ENCODE measurements at regions not wholly inside any gene's neighbourhood (a gene's known extent, or its start where the extent isn't known, plus 50 kb on each side); places are given as distances from the start of the nearest gene placed in this dataset.
A peak's percentile ranks its signal among the peaks of the same experiment; 100 is the strongest.

- DNase-seq, result peak in 1 of 10 donors; percentile 70
- intact Hi-C loops (cut with DNase I), result no loop called here
Observed at GRCh38 chr16:11470676-11471415, 115.9 kb downstream of the LITAF start.

GRCh38 chr16:11471548-11471947, 115.2 kb downstream of the LITAF start:
- DNase-seq, result peak in 1 of 10 donors; percentile 62
- intact Hi-C loops (cut with DNase I), result no loop called here

- intact Hi-C loops (cut with DNase I), result no loop called here
- DNase-seq, result no peak
Observed at GRCh38 chr16:11472410-11472809, 114.3 kb downstream of the LITAF start.

GRCh38 chr16:11472851-11473250, 113.9 kb downstream of the LITAF start:
- DNase-seq, result peak in 1 of 10 donors; percentile 35
- intact Hi-C loops (cut with DNase I), result no loop called here

DNA sequence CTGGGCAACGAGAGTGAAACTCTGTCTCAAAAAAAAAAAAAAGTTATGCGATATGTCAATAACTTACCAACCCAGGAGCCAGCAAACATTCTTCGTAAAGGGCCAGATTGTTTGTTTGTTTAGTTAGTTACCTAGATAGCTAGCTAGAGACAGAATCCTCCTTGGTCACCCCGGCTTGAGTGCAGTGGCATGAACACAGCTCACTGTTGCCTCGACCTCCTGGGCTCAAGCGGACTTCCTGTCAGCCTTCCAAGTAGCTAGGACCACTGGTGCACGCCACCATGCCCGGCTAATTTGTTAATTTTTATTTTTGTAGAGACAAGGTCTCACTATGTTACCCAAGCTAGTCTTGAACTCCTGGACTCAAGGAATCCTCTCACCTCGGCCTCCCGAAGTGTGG, 113.0 kb downstream of the LITAF start:
- intact Hi-C loops (cut with DNase I), result no loop called here

GRCh38 chr16:11474617-11475291, 112.0 kb downstream of the LITAF start:
- no peak for DNase-seq
- intact Hi-C loops (cut with DNase I), result no loop called here

More for the DNA sequence above, 113.0 kb downstream of the LITAF start:
- peak in 1 of 10 donors; percentile 64 for DNase-seq

DNA sequence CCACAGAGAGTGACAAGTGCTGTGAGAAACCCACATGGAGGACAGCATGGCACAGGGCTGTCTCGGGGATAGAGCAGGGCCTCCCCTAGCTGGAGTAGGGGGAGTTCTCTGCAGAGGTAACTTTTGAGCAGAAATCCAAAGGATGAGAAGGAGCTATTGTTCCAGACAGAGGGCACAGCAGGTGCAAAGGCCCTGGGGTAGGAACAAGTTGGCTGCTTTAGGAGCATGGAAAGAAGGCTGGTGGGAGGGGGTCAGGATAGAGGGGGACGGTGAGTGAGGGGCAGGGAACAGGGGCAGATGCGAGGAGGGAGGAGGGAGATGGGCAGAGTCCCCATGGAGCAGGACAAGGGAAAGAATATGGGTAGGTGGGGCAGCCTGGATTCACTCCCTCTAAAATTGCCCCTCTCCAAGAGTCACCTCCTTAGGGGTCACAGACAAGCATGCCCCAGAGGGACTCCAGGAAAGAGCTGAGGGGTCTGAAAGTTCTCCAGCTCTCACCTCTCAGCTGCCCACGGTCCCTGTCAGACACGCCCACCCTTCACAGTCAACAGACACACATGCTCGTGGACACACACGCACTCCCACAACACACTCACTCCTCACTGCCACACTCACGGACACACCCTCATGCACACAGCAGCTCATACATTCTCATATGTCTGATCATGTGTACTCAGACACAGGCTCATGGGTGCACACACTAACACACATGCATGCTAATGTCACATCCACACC, 110.7 kb downstream of the LITAF start:
- intact Hi-C loops (cut with DNase I), result no loop called here

GRCh38 chr16:11476676-11477075, 110.0 kb downstream of the LITAF start:
- intact Hi-C loops (cut with DNase I), result no loop called here
- peak in 1 of 10 donors; percentile 80 for DNase-seq

More for the DNA sequence above, 110.7 kb downstream of the LITAF start:
- DNase-seq, result peak in 1 of 10 donors; percentile 40

DNA sequence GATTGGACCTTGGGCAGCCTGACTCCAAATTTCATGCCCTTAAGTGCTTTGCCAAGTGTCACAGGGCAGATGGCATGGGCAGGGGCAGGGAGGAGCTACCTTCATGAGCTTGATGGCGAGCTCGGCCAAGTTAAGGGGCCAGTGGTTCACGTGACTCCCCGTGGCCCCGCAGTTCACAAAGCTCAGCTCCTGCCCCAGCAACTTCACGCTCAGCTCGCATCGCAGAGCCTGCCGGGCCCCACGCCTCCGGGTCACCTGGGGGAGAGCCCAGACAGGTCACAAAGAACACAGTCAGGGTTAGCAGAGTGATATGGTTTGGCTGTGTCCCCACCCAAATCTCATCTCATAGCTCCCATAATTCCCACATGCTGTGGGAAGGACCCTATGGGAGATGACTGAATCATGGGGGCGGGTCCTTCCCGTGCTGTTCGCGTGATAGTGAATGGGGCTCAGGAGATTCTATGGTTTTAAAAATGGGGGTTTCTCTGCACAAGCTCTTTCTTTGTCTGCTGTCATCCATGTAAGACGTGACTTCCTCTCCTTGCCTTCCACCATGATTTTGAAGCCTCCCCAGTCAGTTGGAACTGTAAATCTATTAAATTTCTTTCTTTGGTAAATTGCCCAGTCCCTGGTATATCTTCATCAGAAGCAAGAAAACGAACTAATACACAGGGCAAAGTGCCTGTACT, 108.1 kb downstream of the LITAF start:
- intact Hi-C loops (cut with DNase I), result no loop called here
- peak in 1 of 10 donors; percentile 74 for DNase-seq

- intact Hi-C loops (cut with DNase I), result no loop called here
- DNase-seq, result peak in 1 of 10 donors; percentile 32
Observed at GRCh38 chr16:11479916-11480315, 106.8 kb downstream of the LITAF start.

GRCh38 chr16:11480634-11481033, 106.1 kb downstream of the LITAF start:
- intact Hi-C loops (cut with DNase I), result no loop called here
- DNase-seq, result no peak

DNA sequence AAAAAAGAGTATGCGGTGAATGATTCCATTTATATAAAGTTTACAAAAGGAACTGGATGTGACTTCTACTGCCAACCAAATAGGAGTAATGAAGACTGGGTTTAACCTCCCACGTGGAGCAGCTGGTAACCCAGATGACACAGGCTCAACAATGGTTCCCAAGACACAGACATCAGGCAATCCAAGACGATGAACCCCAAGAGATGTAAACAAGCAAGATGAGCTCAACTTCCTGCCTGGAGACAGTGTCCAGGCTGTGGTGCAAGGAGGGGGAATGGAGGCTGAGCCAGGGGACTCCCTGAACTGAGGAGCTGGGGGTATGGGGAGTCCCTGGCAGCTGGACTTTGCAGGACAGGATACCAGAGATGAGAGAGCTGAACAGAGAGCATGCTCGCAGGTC, 104.7 kb downstream of the LITAF start:
- intact Hi-C loops (cut with DNase I), result no loop called here
- peak in 1 of 10 donors; percentile 13 for DNase-seq

- DNase-seq, result no peak
- intact Hi-C loops (cut with DNase I), result no loop called here
Observed at GRCh38 chr16:11482946-11483748, 103.6 kb downstream of the LITAF start.

- intact Hi-C loops (cut with DNase I), result no loop called here
- DNase-seq, result peak in 1 of 10 donors; percentile 61
Observed at GRCh38 chr16:11484691-11485258, 101.9 kb downstream of the LITAF start.

- intact Hi-C loops (cut with DNase I), result no loop called here
- no peak for DNase-seq
Observed at GRCh38 chr16:11485676-11486075, 101.0 kb downstream of the LITAF start.

GRCh38 chr16:11487289-11487688, 99.4 kb downstream of the LITAF start:
- intact Hi-C loops (cut with DNase I), result no loop called here
- peak in 1 of 10 donors; percentile 22 for DNase-seq

DNA sequence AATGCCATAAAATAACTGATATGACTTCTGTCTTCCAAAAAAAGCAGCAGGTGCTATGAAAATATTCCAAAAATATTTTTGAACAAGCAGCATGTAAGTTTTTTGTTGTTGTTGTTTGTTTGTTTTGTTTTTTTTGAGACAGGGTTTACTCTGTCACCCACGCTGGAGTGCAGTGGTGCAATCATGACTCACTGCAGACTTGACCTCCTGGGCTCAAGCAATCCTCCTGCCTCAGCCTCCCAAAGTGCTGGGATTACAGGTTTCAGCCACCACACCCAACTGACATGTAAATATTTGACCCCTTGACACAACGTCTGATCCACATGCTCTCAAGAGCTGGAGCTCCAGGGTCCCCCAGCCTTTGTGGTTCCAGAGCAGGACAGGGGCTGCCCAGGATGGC, 98.4 kb downstream of the LITAF start:
- intact Hi-C loops (cut with DNase I), result no loop called here

GRCh38 chr16:11491524-11491923, 95.2 kb downstream of the LITAF start:
- DNase-seq, result peak in 1 of 10 donors; percentile 61
- intact Hi-C loops (cut with DNase I), result loop anchor here (10.0 kb wide), 1 partner anchor 63 kb away; no protein-coding TSS in a partner anchor

More for the DNA sequence above, 98.4 kb downstream of the LITAF start:
- DNase-seq, result no peak

Data from posterior cingulate gyrus (tissue), 11 donors.